ENCODE measurements at regions not wholly inside any gene's neighbourhood (a gene's known extent, or its start where the extent isn't known, plus 50 kb on each side); places are given as distances from the start of the nearest gene placed in this dataset.

GRCh38 chr4:45292844-45293243 is 566.5 kb upstream of the GNPDA2 start:
- TF ChIP-seq POLR2A (IDR thresholded peaks at IDR 0.05) (no peak), CTCF (IDR thresholded peaks at IDR 0.05) (no peak), EP300 (IDR thresholded peaks at IDR 0.05) (no peak)
